HL-60 (cell line): ENCODE measurements at regions not wholly inside any gene's neighbourhood (a gene's known extent, or its start where the extent isn't known, plus 50 kb on each side); places are given as distances from the start of the nearest gene placed in this dataset.

Experiments used
- CTCF ChIP-seq: IDR thresholded peaks from one replicate; pipeline ENCODE4 v1.5.1; 2011; ENCODE audit warnings: low read length, control low read depth, inconsistent platforms; ENCODE audit not compliant: insufficient read depth
- GABPA ChIP-seq: IDR thresholded peaks from 2 replicates; pipeline ENCODE4 v1.6.1; 2012; ENCODE audit warnings: low read depth
- POLR2AphosphoS5 ChIP-seq: IDR thresholded peaks from 2 replicates; pipeline ENCODE4 v1.6.1; 2012; ENCODE audit warnings: low read depth

GRCh38 chr10:53601260-53601875 is 828.8 kb upstream of the MBL2 start:
- TF ChIP-seq CTCF (peak; percentile 89), POLR2AphosphoS5 (no peak), GABPA (no peak)
